Smooth muscle cell (in vitro differentiated cells): ENCODE measurements at regions not wholly inside any gene's neighbourhood (a gene's known extent, or its start where the extent isn't known, plus 50 kb on each side); places are given as distances from the start of the nearest gene placed in this dataset.

Source experiments
- DNase-seq: peaks from one replicate; lab custom pipeline; 2025; ENCODE audit not compliant: unreplicated experiment; lab: John Stamatoyannopoulos, UW
- H2AFZ ChIP-seq: fragments of 200-600 bp; sonication (generic); 2 replicates; pipeline ENCODE4 v1.6.0; 2016; ENCODE audit warnings: antibody characterized with exemption, low read depth, mild to moderate bottlenecking
- H3F3A ChIP-seq: fragments of 200-600 bp; sonication (generic); 2 replicates; pipeline ENCODE4 v1.6.0; 2017; ENCODE audit warnings: antibody characterized with exemption, low read depth
- H3K27ac ChIP-seq: fragments of 200-600 bp; sonication (generic); 2 replicates; pipeline ENCODE4 v1.5.1; 2016; ENCODE audit warnings: low read depth, mild to moderate bottlenecking
- H3K27me3 ChIP-seq: fragments of 200-600 bp; sonication (generic); 2 replicates; pipeline ENCODE4 v1.6.1; 2016; ENCODE audit warnings: low read depth, mild to moderate bottlenecking
- H3K36me3 ChIP-seq: fragments of 200-600 bp; sonication (generic); 2 replicates; pipeline ENCODE4 v1.5.1; 2016; ENCODE audit warnings: low read depth
- H3K4me1 ChIP-seq: fragments of 200-600 bp; sonication (generic); 2 replicates; pipeline ENCODE4 v1.5.1; 2016; ENCODE audit warnings: low read depth
- H3K4me2 ChIP-seq: fragments of 200-600 bp; sonication (generic); 2 replicates; pipeline ENCODE4 v1.6.0; 2016; ENCODE audit warnings: mild to moderate bottlenecking
- H3K4me3 ChIP-seq: fragments of 200-600 bp; sonication (generic); 2 replicates; pipeline ENCODE4 v1.5.1; 2016; ENCODE audit warnings: mild to moderate bottlenecking
- H3K79me2 ChIP-seq: fragments of 200-600 bp; sonication (generic); 2 replicates; pipeline ENCODE4 v1.6.0; 2016; ENCODE audit warnings: low read depth, mild to moderate bottlenecking
- H3K9ac ChIP-seq: fragments of 200-600 bp; sonication (generic); 2 replicates; pipeline ENCODE4 v1.6.0; 2016; ENCODE audit warnings: low read depth
- H3K9me3 ChIP-seq: fragments of 200-600 bp; sonication (generic); replicated peaks from 2 replicates; pipeline ENCODE4 v1.5.1; 2016; ENCODE audit warnings: low read depth
- H4K20me1 ChIP-seq: fragments of 200-600 bp; sonication (generic); 2 replicates; pipeline ENCODE4 v1.6.0; 2016; ENCODE audit warnings: low read depth
- CTCF ChIP-seq: fragments of 200-600 bp; sonication (generic); IDR thresholded peaks from 2 replicates; pipeline ENCODE4 v1.5.1; 2017; ENCODE audit warnings: borderline replicate concordance, mild to moderate bottlenecking, antibody characterized with exemption; ENCODE audit not compliant: insufficient read depth, poor library complexity, severe bottlenecking
- WGBS: methylation state at CpG from one replicate; pipeline ENCODE4 v1.1.7; 2016; ENCODE audit warnings: low lambda C conversion rate; 5-methylcytosine and 5-hydroxymethylcytosine counted together

- H3K9me3 ChIP-seq, result no peaks in the 10 kb centered on the region
- no peak for TF ChIP-seq CTCF
- no peak overlapping the region for H3K27ac ChIP-seq
- DNase-seq, result no peak
- H3K27me3 ChIP-seq, result no peaks in the 10 kb centered on the region
- no peak overlapping the region for H3K4me2 ChIP-seq
- 82% methylated on average over 10 of the region's 10 CpGs for WGBS
- H3F3A ChIP-seq, result no peaks in the 10 kb centered on the region
- no peaks in the 10 kb centered on the region for H4K20me1 ChIP-seq
- H3K36me3 ChIP-seq, result no peaks in the 10 kb centered on the region
- H3K79me2 ChIP-seq, result no peaks in the 10 kb centered on the region
- H2AFZ ChIP-seq, result no peak overlapping the region
- no peaks in the 10 kb centered on the region for H3K4me1 ChIP-seq
- H3K9ac ChIP-seq, result no peak overlapping the region
- no peak overlapping the region for H3K4me3 ChIP-seq
Measured at GRCh38 chr2:8426550-8426949, 255.3 kb upstream of the ID2 start.

- H3F3A ChIP-seq, result no peaks in the 10 kb centered on the region
- H3K27ac ChIP-seq, result no peak overlapping the region
- no peaks in the 10 kb centered on the region for H4K20me1 ChIP-seq
- no peak for TF ChIP-seq CTCF
- no peaks in the 10 kb centered on the region for H3K36me3 ChIP-seq
- no peaks in the 10 kb centered on the region for H3K9me3 ChIP-seq
- no peak for DNase-seq
- WGBS, result 78% methylated on average over 4 of the region's 4 CpGs
- H3K79me2 ChIP-seq, result no peaks in the 10 kb centered on the region
- no peaks in the 10 kb centered on the region for H3K4me1 ChIP-seq
- H3K9ac ChIP-seq, result no peak overlapping the region
- no peak overlapping the region for H3K4me3 ChIP-seq
- no peaks in the 10 kb centered on the region for H3K27me3 ChIP-seq
- H2AFZ ChIP-seq, result no peak overlapping the region
- H3K4me2 ChIP-seq, result no peak overlapping the region
Measured at GRCh38 chr2:8427211-8427610, 254.6 kb upstream of the ID2 start.

GRCh38 chr2:8430628-8431027 is 251.2 kb upstream of the ID2 start:
- no peaks in the 10 kb centered on the region for H3K4me1 ChIP-seq
- H3K27me3 ChIP-seq, result no peaks in the 10 kb centered on the region
- H3K9ac ChIP-seq, result no peak overlapping the region
- H3K4me3 ChIP-seq, result no peak overlapping the region
- no peaks in the 10 kb centered on the region for H3F3A ChIP-seq
- no peaks in the 10 kb centered on the region for H3K9me3 ChIP-seq
- no peak for DNase-seq
- WGBS, result 84% methylated on average over 4 of the region's 4 CpGs
- no peak overlapping the region for H3K27ac ChIP-seq
- H2AFZ ChIP-seq, result no peak overlapping the region
- no peak overlapping the region for H3K4me2 ChIP-seq
- no peaks in the 10 kb centered on the region for H4K20me1 ChIP-seq
- no peaks in the 10 kb centered on the region for H3K36me3 ChIP-seq
- H3K79me2 ChIP-seq, result no peaks in the 10 kb centered on the region
- no peak for TF ChIP-seq CTCF

- Histone ChIP-seq H3K79me2 (no peaks in the 10 kb centered on the region), H3K27me3 (no peaks in the 10 kb centered on the region), H3K9me3 (no peaks in the 10 kb centered on the region), H3K27ac (no peak overlapping the region), H3K36me3 (no peaks in the 10 kb centered on the region), H2AFZ (no peak overlapping the region), H3F3A (no peaks in the 10 kb centered on the region), H4K20me1 (no peaks in the 10 kb centered on the region), H3K9ac (no peak overlapping the region), H3K4me3 (no peak overlapping the region), H3K4me2 (no peak overlapping the region), H3K4me1 (no peaks in the 10 kb centered on the region)
- DNase-seq, result no peak
- 87% methylated on average over 3 of the region's 3 CpGs for WGBS
- TF ChIP-seq CTCF, result no peak
Measured at GRCh38 chr2:8431446-8432125, 250.3 kb upstream of the ID2 start.
